GM13977 (cell line): ENCODE measurements at regions not wholly inside any gene's neighbourhood (a gene's known extent, or its start where the extent isn't known, plus 50 kb on each side); places are given as distances from the start of the nearest gene placed in this dataset.

Experiments used
- DNase-seq: peaks from one replicate; pipeline ENCODE4 v3.0.0; 2012; ENCODE audit warnings: low spot score
- in situ Hi-C: fragments of 300-500 bp; cut with MboI; formaldehyde crosslinking; loops from one replicate; pipeline ENCODE4 v1.12.0; 2022; ENCODE audit warnings: low sequenced_read_pairs, low pct_unique_long_range_greater_than_20kb, mixed read lengths, inconsistent platforms; ENCODE audit not compliant: unreplicated experiment
- TF ChIP-seq, protein P1 (sequence below): IDR thresholded peaks from 2 replicates; pipeline ENCODE4 v1.5.1; 2012; ENCODE audit warnings: mild to moderate bottlenecking, control low read depth; ENCODE audit not compliant: insufficient read depth; ENCODE audit errors: extremely low read depth, missing control alignments

GRCh38 chr2:176760439-176760838 is 452.2 kb upstream of the HNRNPA3 start:
- TF ChIP-seq, protein P1, sequence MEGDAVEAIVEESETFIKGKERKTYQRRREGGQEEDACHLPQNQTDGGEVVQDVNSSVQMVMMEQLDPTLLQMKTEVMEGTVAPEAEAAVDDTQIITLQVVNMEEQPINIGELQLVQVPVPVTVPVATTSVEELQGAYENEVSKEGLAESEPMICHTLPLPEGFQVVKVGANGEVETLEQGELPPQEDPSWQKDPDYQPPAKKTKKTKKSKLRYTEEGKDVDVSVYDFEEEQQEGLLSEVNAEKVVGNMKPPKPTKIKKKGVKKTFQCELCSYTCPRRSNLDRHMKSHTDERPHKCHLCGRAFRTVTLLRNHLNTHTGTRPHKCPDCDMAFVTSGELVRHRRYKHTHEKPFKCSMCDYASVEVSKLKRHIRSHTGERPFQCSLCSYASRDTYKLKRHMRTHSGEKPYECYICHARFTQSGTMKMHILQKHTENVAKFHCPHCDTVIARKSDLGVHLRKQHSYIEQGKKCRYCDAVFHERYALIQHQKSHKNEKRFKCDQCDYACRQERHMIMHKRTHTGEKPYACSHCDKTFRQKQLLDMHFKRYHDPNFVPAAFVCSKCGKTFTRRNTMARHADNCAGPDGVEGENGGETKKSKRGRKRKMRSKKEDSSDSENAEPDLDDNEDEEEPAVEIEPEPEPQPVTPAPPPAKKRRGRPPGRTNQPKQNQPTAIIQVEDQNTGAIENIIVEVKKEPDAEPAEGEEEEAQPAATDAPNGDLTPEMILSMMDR, result no peak
- in situ Hi-C loops, result no loop called here
- no peak for DNase-seq

DNA sequence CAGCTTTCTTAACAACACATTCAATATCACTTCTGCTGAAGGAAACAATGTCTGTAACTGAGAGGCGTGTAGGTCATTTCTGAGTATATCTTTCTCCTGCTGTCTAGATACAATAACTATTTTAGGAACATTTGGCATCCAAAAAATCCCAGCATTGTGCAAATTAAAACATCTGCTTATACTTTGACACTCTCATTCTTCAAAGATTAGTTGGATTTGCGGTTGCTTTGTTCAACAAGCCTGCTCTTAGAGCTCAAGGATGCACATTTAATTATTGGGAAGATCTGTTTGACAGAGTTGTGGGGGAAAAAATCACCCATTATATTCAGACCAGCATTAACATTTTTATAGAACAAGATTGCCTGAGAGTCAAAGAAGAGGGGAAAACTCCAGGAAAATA is 449.5 kb upstream of the HNRNPA3 start:
- no peak for DNase-seq
- in situ Hi-C loops, result no loop called here
- TF ChIP-seq, protein P1, result no peak

DNA sequence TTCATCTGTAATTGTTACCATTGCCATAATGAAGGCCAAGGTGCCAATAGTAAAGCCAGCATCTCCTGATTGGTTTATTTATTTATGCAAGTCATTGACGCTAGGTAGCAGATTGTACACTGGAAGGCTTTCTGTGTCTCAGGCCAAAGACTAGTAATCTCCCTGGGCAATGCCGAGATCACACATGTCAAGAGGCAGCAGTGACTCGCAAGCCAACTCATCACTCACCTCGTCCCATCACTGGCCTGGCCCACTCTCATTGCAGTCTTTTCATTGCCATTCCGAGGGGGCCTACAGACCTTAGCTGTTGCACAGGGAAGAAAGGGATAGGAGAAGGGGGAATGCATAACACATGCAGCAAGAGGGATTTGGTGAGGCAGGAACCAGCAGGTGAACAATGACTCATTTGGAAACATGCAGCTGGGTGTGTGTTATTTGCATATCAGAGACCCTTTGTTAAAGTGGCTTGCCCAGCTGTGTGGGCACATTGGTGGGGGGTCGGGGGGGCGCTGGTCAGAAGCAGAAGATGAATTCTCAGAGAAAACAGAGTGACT is 448.7 kb upstream of the HNRNPA3 start:
- TF ChIP-seq, protein P1, result no peak
- DNase-seq, result no peak
- in situ Hi-C loops, result no loop called here

DNA sequence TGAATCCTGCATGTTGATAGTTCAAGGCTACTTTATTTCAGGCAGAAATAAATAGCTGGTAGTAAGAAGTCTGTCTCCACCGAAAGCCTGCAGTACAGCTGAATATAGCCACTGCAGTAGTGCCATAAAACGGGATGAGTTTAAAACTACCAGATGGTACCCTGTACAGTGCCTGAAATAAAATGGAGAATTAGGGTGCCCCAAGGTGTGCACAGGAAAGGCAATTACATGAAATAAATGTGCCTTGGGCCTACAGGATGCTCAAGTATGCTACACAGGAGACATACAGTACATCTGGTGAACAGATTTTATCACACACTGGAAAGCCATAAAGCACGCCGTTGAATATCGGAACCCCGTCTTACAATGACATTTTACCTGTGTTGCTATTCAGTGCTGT is 447.7 kb upstream of the HNRNPA3 start:
- no peak for DNase-seq
- TF ChIP-seq, protein P1, result no peak
- in situ Hi-C loops, result no loop called here

DNA sequence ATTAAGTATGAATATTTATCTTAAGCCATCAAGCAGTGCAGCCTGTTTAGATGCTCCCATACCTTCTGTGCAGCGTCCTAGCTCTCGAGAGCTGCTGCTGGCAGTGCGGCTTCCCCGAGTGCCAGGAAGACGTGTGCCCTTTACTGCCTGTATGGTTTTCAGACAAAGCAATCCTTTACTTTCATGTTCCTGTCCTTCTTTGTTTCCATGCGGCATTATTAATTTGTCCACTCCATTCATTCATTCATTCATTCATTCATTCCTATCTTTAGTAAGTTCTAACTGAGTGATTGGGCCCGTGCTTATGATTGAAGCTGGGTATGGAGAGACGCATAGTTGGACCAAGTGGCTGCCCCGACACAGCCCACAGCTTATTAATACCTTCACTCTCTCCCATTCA is 446.6 kb upstream of the HNRNPA3 start:
- no peak for DNase-seq
- in situ Hi-C loops, result no loop called here

GRCh38 chr2:176768185-176768584 is 444.4 kb upstream of the HNRNPA3 start:
- DNase-seq, result no peak
- in situ Hi-C loops, result no loop called here
- TF ChIP-seq, protein P1, result no peak

More for the DNA sequence above, 446.6 kb upstream of the HNRNPA3 start:
- TF ChIP-seq, protein P1, result no peak

DNA sequence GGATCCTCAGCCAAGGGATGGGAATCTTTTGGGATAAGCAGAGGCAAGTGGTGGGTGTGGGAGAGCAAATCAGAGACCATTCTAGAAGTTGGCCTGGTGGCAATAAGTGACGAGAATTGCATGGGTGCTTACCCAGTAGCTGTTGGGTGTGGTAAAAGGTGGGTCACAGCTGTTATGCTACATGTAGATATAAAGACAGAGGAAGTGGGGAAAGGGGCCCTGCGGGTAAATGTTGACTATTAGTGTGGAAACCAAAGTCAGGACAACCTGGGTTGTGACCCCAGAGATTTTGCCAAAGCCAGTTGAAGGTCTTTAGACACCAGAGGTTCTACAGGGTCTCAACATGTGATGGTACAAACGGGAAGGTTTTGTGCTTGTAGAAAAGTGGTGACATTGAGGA is 443.6 kb upstream of the HNRNPA3 start:
- TF ChIP-seq, protein P1, result no peak
- in situ Hi-C loops, result no loop called here
- DNase-seq, result no peak
